Renal cortex interstitium (tissue), 11 donors: ENCODE measurements at regions not wholly inside any gene's neighbourhood (a gene's known extent, or its start where the extent isn't known, plus 50 kb on each side); places are given as distances from the start of the nearest gene placed in this dataset.
"Not testable (repeated sequence)": the region's sequence is repeated elsewhere in the genome, so short reads cannot be mapped to it uniquely, and the experiment has no call there.

Experiments
- DNase-seq, 11 donors: peaks; one replicate each; pipeline ENCODE4 v3.0.0-alpha.2; 2013; ENCODE audit warnings: low read depth in 9 of 11, low spot score in 4 of 11; ENCODE audit errors: extremely low read depth in 1 of 11

- no peak for DNase-seq
Observed at GRCh38 chr1:192516776-192517297, 58.7 kb upstream of the RGS1 start.

DNA sequence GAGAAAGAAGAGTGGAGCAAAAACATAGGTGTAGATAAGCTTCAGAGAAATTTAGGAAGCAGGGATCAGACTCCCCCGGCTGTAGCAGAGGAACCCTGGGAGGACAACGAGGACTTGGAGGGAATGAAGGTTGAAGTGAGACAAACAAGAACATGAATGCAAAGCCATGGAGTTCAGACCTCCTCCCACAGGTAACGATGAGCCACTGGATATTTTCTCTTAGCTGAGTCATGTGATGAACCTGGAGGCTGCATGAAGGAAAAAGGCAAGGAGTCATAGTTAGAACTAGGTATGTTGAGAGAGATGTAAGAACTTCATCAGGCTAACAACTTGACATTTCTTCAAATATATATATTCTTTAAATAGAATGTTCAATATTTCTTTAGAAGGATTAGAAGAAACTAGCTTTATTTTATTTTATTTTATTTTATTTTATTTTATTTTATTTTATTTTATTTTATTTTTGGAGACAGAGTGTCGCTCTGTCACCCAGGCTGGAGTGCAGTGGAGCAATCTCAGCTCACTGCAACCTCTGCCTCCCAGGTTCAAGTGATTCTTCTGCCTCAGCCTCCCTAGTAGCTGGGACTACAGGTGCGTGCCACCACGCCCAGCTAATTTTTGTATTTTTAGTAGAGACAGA, 57.7 kb upstream of the RGS1 start:
- DNase-seq: not testable (repeated sequence)

DNA sequence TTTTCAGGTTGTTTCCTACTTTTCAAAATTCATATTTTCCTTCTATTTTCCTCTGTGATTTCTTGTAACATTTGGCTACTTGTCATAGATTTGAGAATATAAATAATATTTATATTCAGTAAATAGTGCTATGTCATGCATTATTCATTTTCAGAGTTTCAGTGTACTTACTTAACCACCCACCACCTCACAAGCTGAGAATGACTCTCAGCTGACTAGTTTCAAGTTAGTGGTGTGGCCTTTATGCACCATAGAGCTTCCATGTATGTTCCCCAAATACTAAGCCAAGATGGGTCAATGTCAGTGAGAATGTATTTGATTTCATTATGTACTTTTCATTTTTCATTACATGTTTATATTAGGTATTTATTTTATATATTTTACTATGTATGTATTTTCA, 56.9 kb upstream of the RGS1 start:
- no peak for DNase-seq

DNA sequence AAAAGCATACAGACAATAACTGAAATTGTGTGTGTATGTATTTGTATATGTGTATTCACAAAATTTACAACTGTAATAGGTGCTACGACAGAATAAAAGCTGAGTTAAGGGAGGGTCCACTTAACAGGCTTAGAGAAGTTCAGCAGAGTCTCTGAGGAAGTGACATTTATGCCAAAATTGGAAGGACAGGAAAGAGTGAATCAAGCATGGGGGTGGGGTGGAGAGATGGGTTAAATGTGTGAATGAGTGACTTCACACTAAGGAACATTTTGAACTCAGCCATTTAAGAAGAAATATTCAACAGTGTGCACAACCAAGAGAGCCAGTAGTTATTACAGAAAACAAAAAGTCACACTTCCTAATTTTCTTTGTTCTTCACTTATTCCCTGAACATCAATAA, 53.8 kb upstream of the RGS1 start:
- DNase-seq: no peak

GRCh38 chr1:192522673-192523072, 52.9 kb upstream of the RGS1 start:
- DNase-seq: no peak

- no peak for DNase-seq
Observed at GRCh38 chr1:192524223-192524622, 51.4 kb upstream of the RGS1 start.
